GM12878 (cell line): ENCODE measurements at regions not wholly inside any gene's neighbourhood (a gene's known extent, or its start where the extent isn't known, plus 50 kb on each side); places are given as distances from the start of the nearest gene placed in this dataset.

Experiments
- ATAC-seq: fragments of 200-7000 bp; cut with Tn5 transposase; 3 replicates; pipeline ENCODE4 v1.9.1; 2020; ENCODE audit warnings: mild to moderate bottlenecking, moderate library complexity
- BruUV-seq: library from RNA; stranded (reverse); fragments of 400-500 nt; replicated peaks from 2 replicates; lab custom pipeline; 2021; lab: Mats Ljungman, UMichigan
- CTCF ChIA-PET: fragments of 300-600 bp; sonication (Branson Sonifier 250); formaldehyde crosslinking; extraction: SDS; loops from one replicate; lab custom pipeline; 2021; ENCODE audit warnings: inconsistent platforms; lab: Yijun Ruan, JAX
- POLR2A ChIA-PET: fragments of 350-600 bp; formaldehyde crosslinking; extraction: SDS; loops from one replicate; lab custom pipeline; 2021; ENCODE audit warnings: inconsistent platforms; lab: Charles Lee
- RAD21 ChIA-PET: fragments of 300-600 bp; sonication (Branson Sonifier 250); formaldehyde crosslinking; loops from one replicate; lab custom pipeline; 2023; ENCODE audit warnings: antibody characterized with exemption; ENCODE audit not compliant: unreplicated experiment; lab: Charles Lee
- SMC1A ChIA-PET: fragments of 300-600 bp; sonication (Branson Sonifier 250); formaldehyde crosslinking; loops from one replicate; lab custom pipeline; 2023; ENCODE audit not compliant: unreplicated experiment, uncharacterized antibody; lab: Charles Lee
- DNase-seq: peaks from one replicate; pipeline ENCODE4 v3.0.0-alpha.2; 2011; ENCODE audit warnings: low read depth, low spot score
- FAIRE-seq: peaks from 3 replicates; lab custom pipeline; 2011; peaks lifted over from hg19 to GRCh38; lab: Jason Lieb, UNC
- H2AFZ ChIP-seq: 2 replicates; pipeline ENCODE4 v1.6.0; 2011; ENCODE audit warnings: low read depth, low read length, control low read depth; ENCODE audit not compliant: control insufficient read depth
- H3K27ac ChIP-seq: 2 replicates; pipeline ENCODE4 v1.5.1; 2011; ENCODE audit warnings: control low read depth; ENCODE audit not compliant: control insufficient read depth, insufficient read depth
- H3K27me3 ChIP-seq, 2 experiments: replicated peaks in 1 of 2; 2 replicates each; pipeline versions ENCODE4 v1.6.0 to v1.6.1; 2011; ENCODE audit warnings: low read length in 1 of 2; ENCODE audit not compliant: control insufficient read depth in 2 of 2, insufficient read depth in 2 of 2
- H3K36me3 ChIP-seq, 2 experiments: 2 replicates each; pipeline ENCODE4 v1.5.1; 2011; ENCODE audit warnings: low read length in 1 of 2; ENCODE audit not compliant: control insufficient read depth in 2 of 2, insufficient read depth in 2 of 2
- H3K4me1 ChIP-seq: 2 replicates; pipeline ENCODE4 v1.6.1; 2011; ENCODE audit warnings: mild to moderate bottlenecking, low read length, moderate library complexity, mixed read lengths; ENCODE audit not compliant: control insufficient read depth, insufficient read depth
- H3K4me2 ChIP-seq: 2 replicates; pipeline ENCODE4 v1.6.0; 2011; ENCODE audit warnings: control low read depth; ENCODE audit not compliant: control insufficient read depth, insufficient read depth
- H3K4me3 ChIP-seq: fragments of 200-600 bp; sonication (generic); 2 replicates; pipeline ENCODE4 v1.5.1; 2016
- H3K79me2 ChIP-seq: 2 replicates; pipeline ENCODE4 v1.6.0; 2011; ENCODE audit warnings: low read length; ENCODE audit not compliant: control insufficient read depth, insufficient read depth
- H3K9ac ChIP-seq: 2 replicates; pipeline ENCODE4 v1.8.0; 2011; ENCODE audit warnings: low read length, control low read depth, mixed read lengths; ENCODE audit not compliant: control insufficient read depth, insufficient read depth
- H3K9me3 ChIP-seq: replicated peaks from 3 replicates; pipeline ENCODE4 v1.5.1; 2011; ENCODE audit warnings: mild to moderate bottlenecking, low read length; ENCODE audit not compliant: control insufficient read depth, insufficient read depth
- H4K20me1 ChIP-seq: 2 replicates; pipeline ENCODE4 v1.6.0; 2011; ENCODE audit not compliant: control insufficient read depth, insufficient read depth
- BCL11A ChIP-seq: IDR thresholded peaks from 2 replicates; pipeline ENCODE4 v1.6.1; 2011; ENCODE audit warnings: low read depth, low read length
- BRCA1 ChIP-seq: IDR thresholded peaks from 2 replicates; pipeline ENCODE4 v1.6.1; 2011; ENCODE audit warnings: low read depth, low read length, improper control_type of control experiment
- CHD4 ChIP-seq: fragments of 200-600 bp; sonication (generic); IDR thresholded peaks from 2 replicates; pipeline ENCODE4 v1.6.1; 2016; ENCODE audit warnings: mild to moderate bottlenecking
- EGR1 ChIP-seq, 2 experiments: IDR thresholded peaks; 1 replicate in 1 of 2; 2 replicates in 1 of 2; pipeline ENCODE4 v1.6.1; 2011 to 2012; ENCODE audit warnings: low read depth in 2 of 2, low read length in 2 of 2, borderline replicate concordance in 1 of 2, mild to moderate bottlenecking in 1 of 2, moderate library complexity in 1 of 2
- NR2F1 ChIP-seq: fragments of 450-650 bp; conservative IDR thresholded peaks from 2 replicates; pipeline ENCODE4 v1.6.1; 2017; ENCODE audit warnings: mild to moderate bottlenecking
- PML ChIP-seq: IDR thresholded peaks from 2 replicates; pipeline ENCODE4 v1.6.1; 2012; ENCODE audit warnings: low read length, inconsistent platforms
- RB1 ChIP-seq: fragments of 450-650 bp; formaldehyde crosslinking; IDR thresholded peaks from 2 replicates; pipeline ENCODE4 v1.6.1; 2017; ENCODE audit warnings: mild to moderate bottlenecking, borderline replicate concordance
- SMAD1 ChIP-seq: fragments of 450-650 bp; IDR thresholded peaks from 2 replicates; pipeline ENCODE4 v1.6.1; 2018; ENCODE audit warnings: mild to moderate bottlenecking, low read depth; ENCODE audit not compliant: partially characterized antibody
- SMAD5 ChIP-seq: IDR thresholded peaks from 2 replicates; pipeline ENCODE4 v1.6.1; 2016; ENCODE audit warnings: antibody characterized with exemption, low read depth
- SRF ChIP-seq, 2 experiments: IDR thresholded peaks; 2 replicates each; pipeline ENCODE4 v1.6.1; 2011; ENCODE audit warnings: low read depth in 2 of 2, low read length in 2 of 2, mild to moderate bottlenecking in 1 of 2, moderate library complexity in 1 of 2
- STAT3 ChIP-seq: IDR thresholded peaks from 2 replicates; pipeline ENCODE4 v1.6.1; 2011; ENCODE audit warnings: low read depth, low read length, improper control_type of control experiment
- TCF3 ChIP-seq: IDR thresholded peaks from 2 replicates; pipeline ENCODE4 v1.6.1; 2012; ENCODE audit warnings: low read depth, mild to moderate bottlenecking, low read length, borderline replicate concordance; ENCODE audit not compliant: insufficient read depth
- ZNF384 ChIP-seq: IDR thresholded peaks from 2 replicates; pipeline ENCODE4 v1.6.1; 2012; ENCODE audit warnings: low read depth, mild to moderate bottlenecking, low read length, improper control_type of control experiment, borderline replicate concordance
- ZNF622 ChIP-seq: fragments of 450-650 bp; IDR thresholded peaks from 2 replicates; pipeline ENCODE4 v1.6.1; 2017; ENCODE audit warnings: mild to moderate bottlenecking, inconsistent platforms
- WGBS: methylation state at CpG from one replicate; pipeline ENCODE4 v1.1.6; 2016; ENCODE audit warnings: low lambda C conversion rate; ENCODE audit not compliant: insufficient replicate concordance, insufficient coverage; ENCODE audit errors: missing lambda C conversion rate; 5-methylcytosine and 5-hydroxymethylcytosine counted together
- in situ Hi-C: fragments of 300-500 bp; cut with MboI; formaldehyde crosslinking; loops from 9 replicates; pipeline ENCODE4 v1.14.3; 2018; ENCODE audit warnings: mixed read lengths
- intact Hi-C: fragments of 100-400 bp; cut with micrococcal nuclease; formaldehyde crosslinking; loops from one replicate; pipeline ENCODE4 v1.14.2; 2022; ENCODE audit not compliant: unreplicated experiment
- TF ChIP-seq, protein P1 (sequence below): fragments of 450-650 bp; formaldehyde crosslinking; IDR thresholded peaks from 2 replicates; pipeline ENCODE4 v1.4.0; 2022; ENCODE audit warnings: mild to moderate bottlenecking, moderate library complexity

DNA sequence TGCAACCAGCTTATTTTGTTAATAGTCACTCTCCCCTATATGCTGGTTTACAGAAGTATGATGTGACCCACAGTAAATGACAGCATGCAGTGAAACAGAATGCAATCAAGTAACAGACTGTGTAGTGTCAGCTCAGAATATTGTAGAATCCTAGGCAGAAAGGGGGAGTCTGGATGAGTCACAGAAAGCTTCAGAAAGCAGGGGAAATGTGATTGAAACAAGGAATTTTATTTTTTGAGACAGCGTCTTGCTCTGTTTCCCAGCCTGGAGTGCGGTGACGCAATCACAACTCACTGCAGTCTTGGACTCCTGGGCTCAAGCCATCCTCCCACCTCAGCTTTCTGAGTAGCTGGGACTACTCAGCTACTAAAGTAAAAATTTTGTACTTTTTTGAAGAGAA is 188.3 kb upstream of the FOXN2 start:
- Histone ChIP-seq H3K9ac (no peak overlapping the region), H2AFZ (no peak overlapping the region), H3K79me2 (no peaks in the 10 kb centered on the region), H3K36me3 (no peaks in the 10 kb centered on the region), H4K20me1 (no peaks in the 10 kb centered on the region), H3K4me3 (no peak overlapping the region), H3K27me3 (peaks cover 0 to 2% of the 10 kb centered on the region in 2 experiments; a peak in 1 of 4 replicates), H3K4me2 (no peak overlapping the region), H3K4me1 (no peaks in the 10 kb centered on the region), H3K27ac (no peak overlapping the region), H3K9me3 (no peaks in the 10 kb centered on the region)
- no TSS peak for BruUV-seq
- ChIA-PET CTCF (no interaction called here), RAD21 (interaction anchor here (0.7 kb wide), 1 partner anchor 121 kb away, joined by 3 read pairs; no protein-coding TSS in a partner anchor), POLR2A (no interaction called here), SMC1A (no interaction called here)
- TF ChIP-seq SMAD5: no peak
- TF ChIP-seq BRCA1: no peak
- no peak for TF ChIP-seq EGR1 (IDR thresholded peaks at IDR 0.05; ENCODE audit: borderline replicate concordance in 1 of 2, low read depth in 2 of 2, low read length in 2 of 2)
- TF ChIP-seq, protein P1, sequence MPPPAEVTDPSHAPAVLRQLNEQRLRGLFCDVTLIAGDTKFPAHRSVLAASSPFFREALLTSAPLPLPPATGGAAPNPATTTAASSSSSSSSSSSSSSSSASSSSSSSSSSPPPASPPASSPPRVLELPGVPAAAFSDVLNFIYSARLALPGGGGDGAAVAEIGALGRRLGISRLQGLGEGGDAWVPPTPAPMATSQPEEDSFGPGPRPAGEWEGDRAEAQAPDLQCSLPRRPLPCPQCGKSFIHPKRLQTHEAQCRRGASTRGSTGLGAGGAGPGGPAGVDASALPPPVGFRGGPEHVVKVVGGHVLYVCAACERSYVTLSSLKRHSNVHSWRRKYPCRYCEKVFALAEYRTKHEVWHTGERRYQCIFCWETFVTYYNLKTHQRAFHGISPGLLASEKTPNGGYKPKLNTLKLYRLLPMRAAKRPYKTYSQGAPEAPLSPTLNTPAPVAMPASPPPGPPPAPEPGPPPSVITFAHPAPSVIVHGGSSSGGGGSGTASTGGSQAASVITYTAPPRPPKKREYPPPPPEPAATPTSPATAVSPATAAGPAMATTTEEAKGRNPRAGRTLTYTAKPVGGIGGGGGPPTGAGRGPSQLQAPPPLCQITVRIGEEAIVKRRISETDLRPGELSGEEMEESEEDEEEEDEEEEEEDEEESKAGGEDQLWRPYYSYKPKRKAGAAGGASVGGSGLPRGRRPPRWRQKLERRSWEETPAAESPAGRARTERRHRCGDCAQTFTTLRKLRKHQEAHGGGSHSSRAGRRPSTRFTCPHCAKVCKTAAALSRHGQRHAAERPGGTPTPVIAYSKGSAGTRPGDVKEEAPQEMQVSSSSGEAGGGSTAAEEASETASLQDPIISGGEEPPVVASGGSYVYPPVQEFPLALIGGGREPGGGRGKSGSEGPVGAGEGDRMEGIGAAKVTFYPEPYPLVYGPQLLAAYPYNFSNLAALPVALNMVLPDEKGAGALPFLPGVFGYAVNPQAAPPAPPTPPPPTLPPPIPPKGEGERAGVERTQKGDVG (CRISPR knock-in tag): no peak
- TF ChIP-seq ZNF622: no peak
- TF ChIP-seq NR2F1: no peak
- no peak for TF ChIP-seq BCL11A
- no peak for TF ChIP-seq SRF (IDR thresholded peaks at IDR 0.05; ENCODE audit: low read depth in 2 of 2, low read length in 2 of 2)
- TF ChIP-seq TCF3: no peak
- TF ChIP-seq PML: no peak
- TF ChIP-seq CHD4: no peak
- no peak for TF ChIP-seq RB1
- no peak for TF ChIP-seq STAT3
- no peak for TF ChIP-seq SMAD1
- TF ChIP-seq ZNF384: no peak
- in situ Hi-C loops (no loop called here), intact Hi-C loops (no loop called here)
- DNase-seq (no peak), ATAC-seq (no peak), FAIRE-seq (no peak)
- WGBS: 100% methylated on average over 3 of the region's 3 CpGs
